Smooth muscle cell (in vitro differentiated cells): ENCODE measurements at regions not wholly inside any gene's neighbourhood (a gene's known extent, or its start where the extent isn't known, plus 50 kb on each side); places are given as distances from the start of the nearest gene placed in this dataset. TPM values are rescaled to one million over a fixed set of nuclear protein-coding genes. Genes with fewer than 3 reads are reported as not detected.

ENCODE experiments used
- DNase-seq: peaks from one replicate; lab custom pipeline; 2025; ENCODE audit not compliant: unreplicated experiment; lab: John Stamatoyannopoulos, UW
- H2AFZ ChIP-seq: fragments of 200-600 bp; sonication (generic); 2 replicates; pipeline ENCODE4 v1.6.0; 2016; ENCODE audit warnings: antibody characterized with exemption, low read depth, mild to moderate bottlenecking
- H3F3A ChIP-seq: fragments of 200-600 bp; sonication (generic); 2 replicates; pipeline ENCODE4 v1.6.0; 2017; ENCODE audit warnings: antibody characterized with exemption, low read depth
- H3K27ac ChIP-seq: fragments of 200-600 bp; sonication (generic); 2 replicates; pipeline ENCODE4 v1.5.1; 2016; ENCODE audit warnings: low read depth, mild to moderate bottlenecking
- H3K27me3 ChIP-seq: fragments of 200-600 bp; sonication (generic); 2 replicates; pipeline ENCODE4 v1.6.1; 2016; ENCODE audit warnings: low read depth, mild to moderate bottlenecking
- H3K36me3 ChIP-seq: fragments of 200-600 bp; sonication (generic); 2 replicates; pipeline ENCODE4 v1.5.1; 2016; ENCODE audit warnings: low read depth
- H3K4me1 ChIP-seq: fragments of 200-600 bp; sonication (generic); 2 replicates; pipeline ENCODE4 v1.5.1; 2016; ENCODE audit warnings: low read depth
- H3K4me2 ChIP-seq: fragments of 200-600 bp; sonication (generic); 2 replicates; pipeline ENCODE4 v1.6.0; 2016; ENCODE audit warnings: mild to moderate bottlenecking
- H3K4me3 ChIP-seq: fragments of 200-600 bp; sonication (generic); 2 replicates; pipeline ENCODE4 v1.5.1; 2016; ENCODE audit warnings: mild to moderate bottlenecking
- H3K79me2 ChIP-seq: fragments of 200-600 bp; sonication (generic); 2 replicates; pipeline ENCODE4 v1.6.0; 2016; ENCODE audit warnings: low read depth, mild to moderate bottlenecking
- H3K9ac ChIP-seq: fragments of 200-600 bp; sonication (generic); 2 replicates; pipeline ENCODE4 v1.6.0; 2016; ENCODE audit warnings: low read depth
- H3K9me3 ChIP-seq: fragments of 200-600 bp; sonication (generic); replicated peaks from 2 replicates; pipeline ENCODE4 v1.5.1; 2016; ENCODE audit warnings: low read depth
- H4K20me1 ChIP-seq: fragments of 200-600 bp; sonication (generic); 2 replicates; pipeline ENCODE4 v1.6.0; 2016; ENCODE audit warnings: low read depth
- WGBS: methylation state at CpG from one replicate; pipeline ENCODE4 v1.1.7; 2016; ENCODE audit warnings: low lambda C conversion rate; 5-methylcytosine and 5-hydroxymethylcytosine counted together
- microRNA-seq: library from miRNA; unstranded; fragments of <30 nt; microRNA quantifications from one replicate; pipeline ENCODE4, GENCODE V29; 2016; ENCODE audit warnings: borderline number of aligned reads
- small RNA-seq: library from RNA; depleted of rRNA; stranded (forward); fragments of <200 nt; gene quantifications from one replicate; pipeline ENCODE3, GENCODE V24; 2014
- TF ChIP-seq, protein P1 (sequence below): fragments of 200-600 bp; sonication (generic); IDR thresholded peaks from 2 replicates; pipeline ENCODE4 v1.5.1; 2017; ENCODE audit warnings: borderline replicate concordance, mild to moderate bottlenecking, antibody characterized with exemption; ENCODE audit not compliant: insufficient read depth, poor library complexity, severe bottlenecking

DNA sequence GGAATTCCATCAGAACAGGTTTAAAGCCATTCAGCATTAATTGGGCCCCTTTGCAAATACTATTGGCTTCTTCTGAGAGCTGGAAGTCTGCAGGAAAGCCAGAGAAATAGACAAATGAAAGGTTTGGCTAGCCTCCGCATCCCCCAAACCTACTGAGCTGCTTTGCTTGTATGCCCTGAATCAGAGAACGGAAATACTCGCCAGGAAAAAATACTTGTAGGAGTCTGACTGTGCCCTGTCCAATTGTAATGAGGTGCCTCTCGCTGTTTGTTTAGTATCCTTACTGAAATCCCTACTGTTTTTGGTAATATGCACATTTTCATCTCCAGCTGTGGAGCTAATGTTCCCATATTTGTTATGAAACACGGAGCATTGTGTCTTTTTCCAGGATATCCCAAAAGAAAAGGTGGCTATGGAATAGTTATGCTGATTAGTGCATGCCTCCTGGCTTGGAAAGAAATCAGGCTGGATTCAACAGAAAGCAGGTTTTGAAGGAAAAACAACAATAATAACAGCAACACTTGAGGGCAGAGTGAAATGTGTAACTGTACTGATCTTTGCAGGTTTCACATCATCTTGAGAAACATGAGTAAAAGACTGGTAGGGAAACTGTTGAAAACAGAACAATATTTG lies 50.7 kb upstream of the NLGN4X start:
- no peak for DNase-seq
- TF ChIP-seq, protein P1, sequence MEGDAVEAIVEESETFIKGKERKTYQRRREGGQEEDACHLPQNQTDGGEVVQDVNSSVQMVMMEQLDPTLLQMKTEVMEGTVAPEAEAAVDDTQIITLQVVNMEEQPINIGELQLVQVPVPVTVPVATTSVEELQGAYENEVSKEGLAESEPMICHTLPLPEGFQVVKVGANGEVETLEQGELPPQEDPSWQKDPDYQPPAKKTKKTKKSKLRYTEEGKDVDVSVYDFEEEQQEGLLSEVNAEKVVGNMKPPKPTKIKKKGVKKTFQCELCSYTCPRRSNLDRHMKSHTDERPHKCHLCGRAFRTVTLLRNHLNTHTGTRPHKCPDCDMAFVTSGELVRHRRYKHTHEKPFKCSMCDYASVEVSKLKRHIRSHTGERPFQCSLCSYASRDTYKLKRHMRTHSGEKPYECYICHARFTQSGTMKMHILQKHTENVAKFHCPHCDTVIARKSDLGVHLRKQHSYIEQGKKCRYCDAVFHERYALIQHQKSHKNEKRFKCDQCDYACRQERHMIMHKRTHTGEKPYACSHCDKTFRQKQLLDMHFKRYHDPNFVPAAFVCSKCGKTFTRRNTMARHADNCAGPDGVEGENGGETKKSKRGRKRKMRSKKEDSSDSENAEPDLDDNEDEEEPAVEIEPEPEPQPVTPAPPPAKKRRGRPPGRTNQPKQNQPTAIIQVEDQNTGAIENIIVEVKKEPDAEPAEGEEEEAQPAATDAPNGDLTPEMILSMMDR = no peak
- Histone ChIP-seq H3K4me3 (no peak overlapping the region), H3K4me1 (no peaks in the 10 kb centered on the region), H2AFZ (no peak overlapping the region), H3K36me3 (no peaks in the 10 kb centered on the region), H3K4me2 (no peak overlapping the region), H3K27ac (no peak overlapping the region), H4K20me1 (no peaks in the 10 kb centered on the region), H3F3A (no peaks in the 10 kb centered on the region), H3K27me3 (no peaks in the 10 kb centered on the region), H3K79me2 (no peaks in the 10 kb centered on the region), H3K9ac (no peak overlapping the region), H3K9me3 (no peaks in the 10 kb centered on the region)
- WGBS = 42% methylated on average over 5 of the region's 5 CpGs

Small RNA genes in the stretch of these regions (microRNA-seq; reads per million reads assigned to microRNA genes)
- not detected for gene MIR4770

Small RNA genes in the stretch of these regions (small RNA-seq; reads per million reads assigned to genes)
- not detected for gene MIR4770
